ENCODE measurements at regions not wholly inside any gene's neighbourhood (a gene's known extent, or its start where the extent isn't known, plus 50 kb on each side); places are given as distances from the start of the nearest gene placed in this dataset.
"Not testable (repeated sequence)": the region's sequence is repeated elsewhere in the genome, so short reads cannot be mapped to it uniquely, and the experiment has no call there.

- DNase-seq (ENCODE audit: low read depth in 1 of 2, low spot score in 1 of 2), result no peak
These were observed 961.1 kb downstream of the TBC1D32 start for GRCh38 chr6:120373185-120373584.

- DNase-seq (ENCODE audit: low read depth in 1 of 2, low spot score in 1 of 2), result no peak
These were observed 970.9 kb downstream of the TBC1D32 start for GRCh38 chr6:120363429-120363828.

GRCh38 chr6:120358535-120358934 is 975.7 kb downstream of the TBC1D32 start:
- DNase-seq (ENCODE audit: low read depth in 1 of 2, low spot score in 1 of 2), result not testable (repeated sequence)

- no peak for DNase-seq (ENCODE audit: low read depth in 1 of 2, low spot score in 1 of 2)
These were observed 976.8 kb downstream of the TBC1D32 start for GRCh38 chr6:120357447-120357846.

- no peak for DNase-seq (ENCODE audit: low read depth in 1 of 2, low spot score in 1 of 2)
These were observed 978.5 kb downstream of the TBC1D32 start for GRCh38 chr6:120355822-120356221.

GRCh38 chr6:120354452-120355098 is 979.7 kb downstream of the TBC1D32 start:
- no peak for DNase-seq (ENCODE audit: low read depth in 1 of 2, low spot score in 1 of 2)

GRCh38 chr6:120352491-120352890 is 981.8 kb downstream of the TBC1D32 start:
- DNase-seq (ENCODE audit: low read depth in 1 of 2, low spot score in 1 of 2), result no peak

- DNase-seq (ENCODE audit: low read depth in 1 of 2, low spot score in 1 of 2), result no peak
These were observed 985.4 kb downstream of the TBC1D32 start for GRCh38 chr6:120348926-120349325.

- DNase-seq (ENCODE audit: low read depth in 1 of 2, low spot score in 1 of 2), result no peak
These were observed 979.0 kb upstream of the MAN1A1 start for GRCh38 chr6:120328521-120328920.

GRCh38 chr6:120320481-120321162 is 971.1 kb upstream of the MAN1A1 start:
- DNase-seq (ENCODE audit: low read depth in 1 of 2, low spot score in 1 of 2), result no peak

GRCh38 chr6:120304223-120304622 is 954.7 kb upstream of the MAN1A1 start:
- no peak for DNase-seq (ENCODE audit: low read depth in 1 of 2, low spot score in 1 of 2)

GRCh38 chr6:120303527-120303926 is 954.0 kb upstream of the MAN1A1 start:
- no peak for DNase-seq (ENCODE audit: low read depth in 1 of 2, low spot score in 1 of 2)

- no peak for DNase-seq (ENCODE audit: low read depth in 1 of 2, low spot score in 1 of 2)
These were observed 952.5 kb upstream of the MAN1A1 start for GRCh38 chr6:120302041-120302440.

- no peak for DNase-seq (ENCODE audit: low read depth in 1 of 2, low spot score in 1 of 2)
These were observed 941.4 kb upstream of the MAN1A1 start for GRCh38 chr6:120290964-120291363.

- DNase-seq (ENCODE audit: low read depth in 1 of 2, low spot score in 1 of 2), result no peak
These were observed 932.4 kb upstream of the MAN1A1 start for GRCh38 chr6:120282005-120282404.

- no peak for DNase-seq (ENCODE audit: low read depth in 1 of 2, low spot score in 1 of 2)
These were observed 930.1 kb upstream of the MAN1A1 start for GRCh38 chr6:120279466-120280167.

GRCh38 chr6:120278689-120279396 is 929.3 kb upstream of the MAN1A1 start:
- DNase-seq (ENCODE audit: low read depth in 1 of 2, low spot score in 1 of 2), result no peak

GRCh38 chr6:120274547-120274946 is 925.0 kb upstream of the MAN1A1 start:
- no peak for DNase-seq (ENCODE audit: low read depth in 1 of 2, low spot score in 1 of 2)

GRCh38 chr6:120273411-120273810 is 923.9 kb upstream of the MAN1A1 start:
- DNase-seq (ENCODE audit: low read depth in 1 of 2, low spot score in 1 of 2), result no peak

- DNase-seq (ENCODE audit: low read depth in 1 of 2, low spot score in 1 of 2), result no peak
These were observed 922.5 kb upstream of the MAN1A1 start for GRCh38 chr6:120272038-120272437.

- not testable (repeated sequence) for DNase-seq (ENCODE audit: low read depth in 1 of 2, low spot score in 1 of 2)
These were observed 918.7 kb upstream of the MAN1A1 start for GRCh38 chr6:120268256-120268655.

GRCh38 chr6:120262354-120262753 is 912.8 kb upstream of the MAN1A1 start:
- DNase-seq (ENCODE audit: low read depth in 1 of 2, low spot score in 1 of 2), result no peak
